Psoas muscle (tissue), 7 donors: ENCODE measurements at regions not wholly inside any gene's neighbourhood (a gene's known extent, or its start where the extent isn't known, plus 50 kb on each side); places are given as distances from the start of the nearest gene placed in this dataset.

Experiments used
- ATAC-seq, 4 donors: fragments of 200-7000 bp; cut with Tn5 transposase; one replicate each; pipeline ENCODE4 v1.9.1; 2020; ENCODE audit warnings: moderate library complexity in 3 of 4, mild to moderate bottlenecking in 2 of 4
- DNase-seq, 2 donors: peaks; one replicate each; pipeline ENCODE4 v3.0.0-alpha.2; 2020
- H3K27ac ChIP-seq: fragments of 200-600 bp; one replicate; pipeline ENCODE4 v1.8.0; 2022
- H3K27me3 ChIP-seq, 3 donors: fragments of 200-600 bp in 1 of 3; one replicate each; pipeline versions ENCODE4 v1.6.1 to v1.8.0; 2013 to 2022; ENCODE audit warnings: low read length in 2 of 3, mild to moderate bottlenecking in 2 of 3, moderate library complexity in 1 of 3; ENCODE audit not compliant: insufficient read depth in 3 of 3
- H3K36me3 ChIP-seq, 2 donors: fragments of 200-600 bp in 1 of 2; one replicate each; pipeline versions ENCODE4 v1.6.1 to v1.8.0; 2013 to 2022; ENCODE audit warnings: low read depth in 1 of 2, mild to moderate bottlenecking in 1 of 2, moderate library complexity in 1 of 2; ENCODE audit not compliant: insufficient read depth in 1 of 2
- H3K4me1 ChIP-seq: fragments of 200-600 bp; one replicate; pipeline ENCODE4 v1.8.0; 2022
- H3K4me3 ChIP-seq: fragments of 200-600 bp; one replicate; pipeline ENCODE4 v1.8.0; 2022; ENCODE audit warnings: mild to moderate bottlenecking
- H3K9me3 ChIP-seq: fragments of 200-600 bp; one replicate; pipeline ENCODE4 v1.8.0; 2022
- CTCF ChIP-seq: fragments of 200-600 bp; IDR thresholded peaks from one replicate; pipeline ENCODE4 v1.8.0; 2022; ENCODE audit warnings: antibody characterized with exemption
- WGBS, 3 donors: extraction: QIAGEN DNeasy Blood & Tissue Kit; methylation state at CpG; one replicate each; pipeline versions ENCODE4 v1.1.6 to v1.1.7; 2013; 5-methylcytosine and 5-hydroxymethylcytosine counted together
- intact Hi-C, 2 donors: fragments of 100-400 bp; cut with DNase I; formaldehyde crosslinking; loops; one replicate each; pipeline versions ENCODE4 v1.11.0 to v1.14.2; 2022
- donor health status: healthy with polysubstance abuse.
- donor health status: DM: no; HTN: no; CAD: no; lungs with moderate emphysema.
- donor health status: Bipolar disorder and iron deficiency.
- donor health status: healthy.
- donor health status: DM: yes; HTN: yes; CAD: no.
- donor health status: DM: no; HTN: no; CAD: no.
- donor health status: DM: yes; HTN: yes; CAD: no.

DNA sequence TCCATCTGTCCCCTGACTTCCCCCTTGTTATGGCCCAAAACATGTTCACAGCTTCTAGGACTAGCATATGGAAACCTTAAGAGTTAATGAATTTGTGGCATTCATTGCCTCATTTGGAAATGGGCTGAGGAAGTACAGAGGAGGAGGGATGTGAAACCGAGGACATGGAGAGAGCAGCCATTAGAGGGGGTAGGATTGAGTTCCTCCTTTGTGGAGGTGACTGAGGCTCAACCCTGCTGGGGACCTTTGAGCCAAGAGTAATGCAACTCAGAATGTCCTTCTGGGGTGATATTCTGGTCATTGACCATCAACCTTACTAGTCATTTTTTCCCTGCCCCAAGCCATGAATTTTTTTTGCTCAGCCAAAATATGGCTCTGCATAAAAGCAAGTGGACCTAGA lies 109.4 kb downstream of the ZNF518B start:
- WGBS, 3 donors = 29 to 37% (median 31%) methylated on average over 1 of the region's 1 CpG
- intact Hi-C loops = no loop called here
- H3K27ac ChIP-seq = no peak overlapping the region
- no peak for TF ChIP-seq CTCF
- no peak for DNase-seq
- no peaks in the 10 kb centered on the region for H3K4me1 ChIP-seq
- H3K4me3 ChIP-seq = no peak overlapping the region
- H3K9me3 ChIP-seq = no peaks in the 10 kb centered on the region
- no peak for ATAC-seq
- H3K27me3 ChIP-seq = no peaks in the 10 kb centered on the region
- H3K36me3 ChIP-seq = no peaks in the 10 kb centered on the region

- H3K27ac ChIP-seq = no peak overlapping the region
- intact Hi-C loops = no loop called here
- no peak for ATAC-seq
- H3K9me3 ChIP-seq = no peaks in the 10 kb centered on the region
- no peak overlapping the region for H3K4me3 ChIP-seq
- H3K27me3 ChIP-seq = no peaks in the 10 kb centered on the region
- no peak for DNase-seq
- no peaks in the 10 kb centered on the region for H3K4me1 ChIP-seq
- H3K36me3 ChIP-seq = no peaks in the 10 kb centered on the region
- no peak for TF ChIP-seq CTCF
- WGBS, 3 donors = 58 to 73% (median 70%) methylated on average over 5 of the region's 5 CpGs
These were observed 109.9 kb downstream of the ZNF518B start for GRCh38 chr4:10347281-10347795.

DNA sequence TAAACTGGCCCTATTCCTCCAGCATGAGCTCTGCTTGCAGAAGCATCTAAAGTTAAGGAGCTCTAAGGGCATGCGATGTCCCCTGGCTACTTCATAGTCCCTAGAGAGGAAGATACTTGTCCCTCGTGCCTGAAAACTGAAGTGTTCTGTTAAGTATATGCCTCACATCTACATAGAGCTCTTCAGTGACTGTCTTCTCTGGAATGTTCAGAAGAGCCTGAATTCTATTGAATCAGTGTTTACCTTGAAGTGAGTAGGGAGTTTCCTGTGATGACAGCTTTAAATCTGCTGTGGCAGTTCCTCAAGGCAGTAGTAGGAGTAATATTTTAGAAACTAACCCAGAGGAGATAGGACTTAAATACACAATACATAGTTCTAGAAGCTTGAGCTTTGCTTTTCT lies 111.2 kb downstream of the ZNF518B start:
- intact Hi-C loops = no loop called here
- no peak for ATAC-seq
- 72 to 81% (median 73%) methylated on average over 2 of the region's 2 CpGs for WGBS, 3 donors

DNA sequence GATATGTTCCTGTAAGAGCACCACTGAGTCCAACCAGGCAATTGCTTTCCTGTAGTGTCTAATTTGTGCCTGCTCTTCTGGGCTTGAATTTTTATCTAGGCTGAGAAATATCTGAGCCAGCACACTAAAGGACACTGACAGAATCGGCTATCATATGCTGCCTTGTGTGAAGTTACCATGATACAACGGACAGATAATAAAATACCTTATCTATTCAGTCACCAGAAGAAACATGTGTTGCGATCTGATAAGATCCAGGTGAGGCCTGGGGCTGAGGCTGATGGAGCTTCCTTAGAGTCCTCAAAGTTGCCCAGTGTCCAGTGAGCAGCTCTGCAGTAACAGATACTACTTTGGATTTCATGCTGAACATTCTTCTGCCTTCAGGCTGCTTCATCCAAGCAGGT lies 111.8 kb downstream of the ZNF518B start:
- ATAC-seq = no peak
- no peak for TF ChIP-seq CTCF

More for the DNA sequence above, 111.2 kb downstream of the ZNF518B start:
- no peak for TF ChIP-seq CTCF
- H3K36me3 ChIP-seq = no peaks in the 10 kb centered on the region
- H3K4me3 ChIP-seq = no peak overlapping the region
- DNase-seq = no peak
- H3K27me3 ChIP-seq = no peaks in the 10 kb centered on the region
- H3K27ac ChIP-seq = no peak overlapping the region
- H3K9me3 ChIP-seq = no peaks in the 10 kb centered on the region
- H3K4me1 ChIP-seq = no peaks in the 10 kb centered on the region

DNA sequence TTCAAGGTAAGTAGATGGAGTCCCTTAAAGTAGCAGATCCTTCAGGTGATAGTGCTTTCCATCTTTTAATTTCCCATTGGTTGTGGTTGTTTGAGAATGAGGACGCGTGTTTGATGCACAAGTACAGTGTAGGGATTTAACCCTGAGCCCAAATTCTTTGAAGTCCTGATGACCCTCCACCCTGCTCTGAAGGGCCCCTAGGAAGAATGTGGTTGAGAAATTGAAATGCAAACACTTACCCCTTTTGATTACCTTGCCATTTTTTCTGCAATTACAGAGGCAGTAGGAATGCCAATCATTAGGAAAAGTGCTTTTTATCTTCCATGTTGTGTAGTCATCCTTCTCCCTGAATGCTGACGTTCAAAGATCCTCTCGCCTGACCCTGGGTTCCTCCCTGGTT lies 112.4 kb downstream of the ZNF518B start:
- no peaks in the 10 kb centered on the region for H3K9me3 ChIP-seq
- no peaks in the 10 kb centered on the region for H3K4me1 ChIP-seq
- H3K27ac ChIP-seq = no peak overlapping the region
- TF ChIP-seq CTCF = no peak
- no peak overlapping the region for H3K4me3 ChIP-seq
- H3K36me3 ChIP-seq = no peaks in the 10 kb centered on the region
- DNase-seq (no peak), ATAC-seq (no peak)
- intact Hi-C loops = no loop called here
- H3K27me3 ChIP-seq = no peaks in the 10 kb centered on the region
- 86 to 89% (median 89%) methylated on average over 4 of the region's 4 CpGs for WGBS, 3 donors

More for the DNA sequence above, 111.8 kb downstream of the ZNF518B start:
- H3K4me1 ChIP-seq = no peaks in the 10 kb centered on the region
- H3K27me3 ChIP-seq = no peaks in the 10 kb centered on the region
- 89 to 94% (median 93%) methylated on average over 3 of the region's 3 CpGs for WGBS, 3 donors
- no peaks in the 10 kb centered on the region for H3K36me3 ChIP-seq
- H3K27ac ChIP-seq = no peak overlapping the region
- no peaks in the 10 kb centered on the region for H3K9me3 ChIP-seq
- no peak overlapping the region for H3K4me3 ChIP-seq
- DNase-seq = no peak
- intact Hi-C loops = no loop called here
